ENCODE measurements at regions not wholly inside any gene's neighbourhood (a gene's known extent, or its start where the extent isn't known, plus 50 kb on each side); places are given as distances from the start of the nearest gene placed in this dataset.

DNA sequence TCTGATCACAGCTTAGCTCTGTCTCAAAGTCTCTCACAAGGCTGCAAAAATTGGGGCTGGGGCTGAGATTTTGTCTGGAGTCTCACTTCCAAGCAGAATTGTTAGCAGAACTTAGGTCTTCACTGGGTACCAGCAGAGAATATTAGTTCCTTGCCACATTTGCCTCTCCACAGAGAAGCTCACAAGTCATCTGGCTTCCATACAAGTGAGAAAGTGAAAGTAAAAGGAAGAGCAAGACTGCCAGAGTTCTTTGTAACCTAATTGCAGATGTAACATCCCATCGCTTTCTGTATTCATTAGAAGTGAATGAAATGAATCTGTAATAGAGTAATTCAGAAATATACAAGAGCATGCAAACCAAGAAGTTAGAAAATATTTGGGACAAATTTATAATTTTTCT is 624.1 kb upstream of the GNPDA2 start:
- Histone ChIP-seq H4K12ac (ENCODE audit: low read depth, low read length) (no peak overlapping the region), H3K18ac (ENCODE audit: low read length) (no peak overlapping the region), H4K8ac (ENCODE audit: low read depth, low read length) (no peak overlapping the region), H3K79me2 (ENCODE audit: control insufficient read depth, insufficient read depth, low read length, poor library complexity) (no peaks in the 10 kb centered on the region), H3K23ac (ENCODE audit: low read length) (no peak overlapping the region), H3K36me3 (ENCODE audit: control insufficient read depth in 1 of 2, insufficient read depth in 2 of 2, low read length in 2 of 2) (no peaks in the 10 kb centered on the region), H2AK5ac (ENCODE audit: low read length) (no peak overlapping the region), H3K9me3 (ENCODE audit: insufficient read depth, low read depth, low read length) (no peaks in the 10 kb centered on the region), H2AFZ (ENCODE audit: insufficient read depth, low read length, poor library complexity) (no peak overlapping the region), H2BK120ac (ENCODE audit: insufficient read depth, low read length, poor library complexity) (no peak overlapping the region), H3K4me1 (ENCODE audit: control insufficient read depth in 1 of 2, insufficient read depth in 2 of 2, low read length in 2 of 2) (no peaks in the 10 kb centered on the region), H2BK5ac (ENCODE audit: low read depth, low read length, poor library complexity) (no peak overlapping the region), H3K9ac (ENCODE audit: low read length) (no peak overlapping the region), H3K27ac (ENCODE audit: low read depth, low read length) (no peak overlapping the region), H3K4me2 (ENCODE audit: low read length) (no peak overlapping the region), H2BK12ac (ENCODE audit: low read length) (no peak overlapping the region), H3K4ac (ENCODE audit: low read depth, low read length) (no peak overlapping the region), H3K27me3 (ENCODE audit: insufficient read depth, low read length) (no peaks in the 10 kb centered on the region), H3K79me1 (ENCODE audit: low read length) (no peaks in the 10 kb centered on the region), H3K14ac (ENCODE audit: low read length) (no peak overlapping the region), H4K91ac (ENCODE audit: low read depth, low read length) (no peak overlapping the region), H3K4me3 (ENCODE audit: low read depth, low read length) (no peak overlapping the region)
- DNase-seq = no peak
- no CpG with 5 or more reads among the region's 1 CpG for WGBS (ENCODE audit: extremely low coverage, insufficient coverage, insufficient read length)

DNA sequence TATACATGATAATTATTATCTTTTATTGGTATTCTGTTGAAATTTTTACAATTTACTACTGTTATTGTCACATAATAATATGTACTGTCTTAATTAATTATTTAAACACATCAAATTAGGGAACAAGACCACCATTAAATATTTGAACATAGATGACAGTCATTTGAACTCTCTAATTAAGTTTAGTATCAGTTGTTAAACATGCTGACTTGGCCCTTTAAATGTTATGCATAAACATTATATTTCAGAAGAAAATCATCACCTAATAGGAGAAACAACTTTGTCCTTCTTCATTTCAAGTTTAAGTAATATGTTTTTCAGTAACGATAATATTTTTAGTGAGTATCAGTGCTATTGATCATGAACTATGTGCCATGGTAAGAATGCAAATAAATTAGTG is 623.5 kb upstream of the GNPDA2 start:
- Histone ChIP-seq H3K27ac (ENCODE audit: low read depth, low read length) (no peak overlapping the region), H3K79me2 (ENCODE audit: control insufficient read depth, insufficient read depth, low read length, poor library complexity) (no peaks in the 10 kb centered on the region), H3K4me1 (ENCODE audit: control insufficient read depth in 1 of 2, insufficient read depth in 2 of 2, low read length in 2 of 2) (no peaks in the 10 kb centered on the region), H3K14ac (ENCODE audit: low read length) (no peak overlapping the region), H4K91ac (ENCODE audit: low read depth, low read length) (no peak overlapping the region), H3K36me3 (ENCODE audit: control insufficient read depth in 1 of 2, insufficient read depth in 2 of 2, low read length in 2 of 2) (no peaks in the 10 kb centered on the region), H3K4me2 (ENCODE audit: low read length) (no peak overlapping the region), H4K12ac (ENCODE audit: low read depth, low read length) (no peak overlapping the region), H2BK120ac (ENCODE audit: insufficient read depth, low read length, poor library complexity) (no peak overlapping the region), H4K8ac (ENCODE audit: low read depth, low read length) (no peak overlapping the region), H2BK12ac (ENCODE audit: low read length) (no peak overlapping the region), H2AFZ (ENCODE audit: insufficient read depth, low read length, poor library complexity) (no peak overlapping the region), H3K79me1 (ENCODE audit: low read length) (no peaks in the 10 kb centered on the region), H3K27me3 (ENCODE audit: insufficient read depth, low read length) (no peaks in the 10 kb centered on the region), H3K18ac (ENCODE audit: low read length) (no peak overlapping the region), H3K9ac (ENCODE audit: low read length) (no peak overlapping the region), H3K9me3 (ENCODE audit: insufficient read depth, low read depth, low read length) (no peaks in the 10 kb centered on the region), H3K4me3 (ENCODE audit: low read depth, low read length) (no peak overlapping the region), H2AK5ac (ENCODE audit: low read length) (no peak overlapping the region), H3K23ac (ENCODE audit: low read length) (no peak overlapping the region), H2BK5ac (ENCODE audit: low read depth, low read length, poor library complexity) (no peak overlapping the region), H3K4ac (ENCODE audit: low read depth, low read length) (no peak overlapping the region)
- no CpG with 5 or more reads among the region's 1 CpG for WGBS (ENCODE audit: extremely low coverage, insufficient coverage, insufficient read length)
- DNase-seq = no peak

DNA sequence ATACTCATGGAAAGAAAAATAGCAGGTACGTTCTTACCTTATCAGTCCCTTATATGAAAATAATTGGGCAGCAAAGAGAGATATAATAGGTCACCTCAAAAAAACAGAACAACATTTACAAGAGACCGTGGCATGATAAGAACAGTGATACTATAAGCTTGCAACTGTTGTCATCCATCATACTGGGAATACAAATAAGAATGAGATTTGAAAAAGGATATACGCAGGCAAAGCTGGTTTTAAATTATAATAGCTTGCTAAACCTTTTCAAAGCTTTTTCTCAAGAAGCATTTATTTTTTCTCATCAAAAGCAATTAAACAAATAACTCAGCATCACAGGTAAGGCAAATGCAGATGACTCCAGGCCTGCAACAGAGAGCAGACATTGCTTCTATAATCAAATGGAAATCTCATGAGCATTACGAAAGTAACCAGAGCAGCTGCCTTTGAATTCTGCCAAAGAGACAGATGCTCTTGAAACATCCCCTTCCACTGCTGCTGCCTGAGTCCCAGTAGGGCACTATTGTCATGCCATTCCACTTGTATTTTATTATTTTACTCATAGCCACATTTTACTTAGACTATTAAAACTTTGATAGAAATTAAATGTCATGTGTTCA is 620.6 kb upstream of the GNPDA2 start:
- no peak for DNase-seq
- no peak overlapping the region for H2BK120ac ChIP-seq (ENCODE audit: insufficient read depth, low read length, poor library complexity)
- H3K14ac ChIP-seq (ENCODE audit: low read length) = no peak overlapping the region
- H4K8ac ChIP-seq (ENCODE audit: low read depth, low read length) = no peak overlapping the region
- H3K79me2 ChIP-seq (ENCODE audit: control insufficient read depth, insufficient read depth, low read length, poor library complexity) = no peaks in the 10 kb centered on the region
- no peak overlapping the region for H3K27ac ChIP-seq (ENCODE audit: low read depth, low read length)
- no peak overlapping the region for H2AK5ac ChIP-seq (ENCODE audit: low read length)
- H3K9ac ChIP-seq (ENCODE audit: low read length) = no peak overlapping the region
- H4K12ac ChIP-seq (ENCODE audit: low read depth, low read length) = no peak overlapping the region
- no peak overlapping the region for H2AFZ ChIP-seq (ENCODE audit: insufficient read depth, low read length, poor library complexity)
- no peaks in the 10 kb centered on the region for H3K4me1 ChIP-seq (ENCODE audit: control insufficient read depth in 1 of 2, insufficient read depth in 2 of 2, low read length in 2 of 2)
- H3K4ac ChIP-seq (ENCODE audit: low read depth, low read length) = no peak overlapping the region
- no peaks in the 10 kb centered on the region for H3K9me3 ChIP-seq (ENCODE audit: insufficient read depth, low read depth, low read length)
- WGBS (ENCODE audit: extremely low coverage, insufficient coverage, insufficient read length) = no CpG with 5 or more reads among the region's 4 CpGs
- H3K23ac ChIP-seq (ENCODE audit: low read length) = no peak overlapping the region
- H3K27me3 ChIP-seq (ENCODE audit: insufficient read depth, low read length) = no peaks in the 10 kb centered on the region
- no peak overlapping the region for H3K4me2 ChIP-seq (ENCODE audit: low read length)
- no peaks in the 10 kb centered on the region for H3K36me3 ChIP-seq (ENCODE audit: control insufficient read depth in 1 of 2, insufficient read depth in 2 of 2, low read length in 2 of 2)
- no peak overlapping the region for H2BK5ac ChIP-seq (ENCODE audit: low read depth, low read length, poor library complexity)
- no peak overlapping the region for H4K91ac ChIP-seq (ENCODE audit: low read depth, low read length)
- no peak overlapping the region for H3K4me3 ChIP-seq (ENCODE audit: low read depth, low read length)
- H3K18ac ChIP-seq (ENCODE audit: low read length) = no peak overlapping the region
- H3K79me1 ChIP-seq (ENCODE audit: low read length) = no peaks in the 10 kb centered on the region
- H2BK12ac ChIP-seq (ENCODE audit: low read length) = no peak overlapping the region

DNA sequence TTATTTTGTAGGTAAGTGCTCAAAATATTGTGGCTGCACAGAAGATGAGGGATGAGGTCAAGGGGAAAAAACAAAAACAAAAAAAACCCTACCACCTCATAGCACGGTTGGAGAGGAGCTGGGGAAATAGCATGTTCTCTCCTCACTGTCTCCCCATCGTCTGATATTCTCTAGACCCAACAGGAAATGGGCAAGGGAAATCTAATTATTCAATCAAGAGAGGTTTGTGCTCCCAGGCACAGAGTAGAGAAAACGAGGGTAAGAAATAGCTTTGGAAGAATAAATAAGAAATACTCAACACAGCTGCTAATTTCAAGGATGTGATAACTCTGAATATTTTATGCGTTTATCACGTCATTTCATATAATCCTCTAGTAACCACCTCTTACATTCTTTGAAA is 619.2 kb upstream of the GNPDA2 start:
- H2AFZ ChIP-seq (ENCODE audit: insufficient read depth, low read length, poor library complexity) = no peak overlapping the region
- no peak for DNase-seq
- no peak overlapping the region for H4K12ac ChIP-seq (ENCODE audit: low read depth, low read length)
- H3K9ac ChIP-seq (ENCODE audit: low read length) = no peak overlapping the region
- H3K27ac ChIP-seq (ENCODE audit: low read depth, low read length) = no peak overlapping the region
- H2BK12ac ChIP-seq (ENCODE audit: low read length) = no peak overlapping the region
- no peak overlapping the region for H2BK5ac ChIP-seq (ENCODE audit: low read depth, low read length, poor library complexity)
- H4K8ac ChIP-seq (ENCODE audit: low read depth, low read length) = no peak overlapping the region
- no peak overlapping the region for H2AK5ac ChIP-seq (ENCODE audit: low read length)
- H2BK120ac ChIP-seq (ENCODE audit: insufficient read depth, low read length, poor library complexity) = no peak overlapping the region
- no peak overlapping the region for H3K18ac ChIP-seq (ENCODE audit: low read length)
- H3K4ac ChIP-seq (ENCODE audit: low read depth, low read length) = no peak overlapping the region
- H3K4me2 ChIP-seq (ENCODE audit: low read length) = no peak overlapping the region
- H3K79me2 ChIP-seq (ENCODE audit: control insufficient read depth, insufficient read depth, low read length, poor library complexity) = no peaks in the 10 kb centered on the region
- H3K27me3 ChIP-seq (ENCODE audit: insufficient read depth, low read length) = no peaks in the 10 kb centered on the region
- no peaks in the 10 kb centered on the region for H3K79me1 ChIP-seq (ENCODE audit: low read length)
- H3K4me3 ChIP-seq (ENCODE audit: low read depth, low read length) = no peak overlapping the region
- no peak overlapping the region for H4K91ac ChIP-seq (ENCODE audit: low read depth, low read length)
- WGBS (ENCODE audit: extremely low coverage, insufficient coverage, insufficient read length) = no CpG with 5 or more reads among the region's 5 CpGs
- H3K4me1 ChIP-seq (ENCODE audit: control insufficient read depth in 1 of 2, insufficient read depth in 2 of 2, low read length in 2 of 2) = no peaks in the 10 kb centered on the region
- no peak overlapping the region for H3K23ac ChIP-seq (ENCODE audit: low read length)
- no peak overlapping the region for H3K14ac ChIP-seq (ENCODE audit: low read length)
- H3K9me3 ChIP-seq (ENCODE audit: insufficient read depth, low read depth, low read length) = no peaks in the 10 kb centered on the region
- no peaks in the 10 kb centered on the region for H3K36me3 ChIP-seq (ENCODE audit: control insufficient read depth in 1 of 2, insufficient read depth in 2 of 2, low read length in 2 of 2)

Measured in trophoblast cell (in vitro differentiated cells and primary cell).